HUES48 (cell line): ENCODE measurements at regions not wholly inside any gene's neighbourhood (a gene's known extent, or its start where the extent isn't known, plus 50 kb on each side); places are given as distances from the start of the nearest gene placed in this dataset.

Experiments
- H3K27ac ChIP-seq: one replicate; pipeline ENCODE4 v1.7.0; 2013; ENCODE audit warnings: low read depth, low read length, inconsistent platforms
- H3K27me3 ChIP-seq: 2 replicates; pipeline ENCODE4 v1.6.1; 2013; ENCODE audit warnings: mild to moderate bottlenecking, low read length; ENCODE audit not compliant: control insufficient read depth, insufficient read depth
- H3K36me3 ChIP-seq: 2 replicates; pipeline ENCODE4 v1.6.1; 2013; ENCODE audit warnings: low read length; ENCODE audit not compliant: control insufficient read depth, insufficient read depth
- H3K4me1 ChIP-seq: 2 replicates; pipeline ENCODE4 v1.6.1; 2013; ENCODE audit warnings: mild to moderate bottlenecking, low read length; ENCODE audit not compliant: control insufficient read depth, insufficient read depth
- H3K4me3 ChIP-seq: 2 replicates; pipeline ENCODE4 v1.5.1; 2013; ENCODE audit warnings: mild to moderate bottlenecking, low read depth, low read length
- H3K9ac ChIP-seq: 2 replicates; pipeline ENCODE4 v1.6.1; 2013; ENCODE audit warnings: mild to moderate bottlenecking, low read depth, low read length, moderate library complexity
- H3K9me3 ChIP-seq: 2 replicates; pipeline ENCODE4 v1.6.1; 2013; ENCODE audit warnings: low read length; ENCODE audit not compliant: control insufficient read depth, insufficient read depth

- no peaks in the 10 kb centered on the region for H3K9me3 ChIP-seq
- H3K27me3 ChIP-seq: no peaks in the 10 kb centered on the region
- H3K4me1 ChIP-seq: no peaks in the 10 kb centered on the region
- no peak overlapping the region for H3K4me3 ChIP-seq
- no peak overlapping the region for H3K27ac ChIP-seq
- H3K9ac ChIP-seq: no peak overlapping the region
- H3K36me3 ChIP-seq: no peaks in the 10 kb centered on the region
Measured at GRCh38 chr2:149677416-149677815, 89.8 kb upstream of the MMADHC start.

GRCh38 chr2:149670086-149670485 is 82.5 kb upstream of the MMADHC start:
- Histone ChIP-seq H3K4me3 (no peak overlapping the region), H3K9ac (no peak overlapping the region), H3K4me1 (peaks cover 10% of the 10 kb centered on the region; the same call in 1 of the 2 replicates), H3K27me3 (no peaks in the 10 kb centered on the region), H3K9me3 (no peaks in the 10 kb centered on the region), H3K36me3 (no peaks in the 10 kb centered on the region), H3K27ac (no peak overlapping the region)

GRCh38 chr2:149666809-149667320 is 79.3 kb upstream of the MMADHC start:
- H3K36me3 ChIP-seq: no peaks in the 10 kb centered on the region
- peaks cover 10% of the 10 kb centered on the region; the same call in 1 of the 2 replicates for H3K4me1 ChIP-seq
- no peak overlapping the region for H3K4me3 ChIP-seq
- H3K27ac ChIP-seq: no peak overlapping the region
- H3K9ac ChIP-seq: no peak overlapping the region
- no peaks in the 10 kb centered on the region for H3K9me3 ChIP-seq
- no peaks in the 10 kb centered on the region for H3K27me3 ChIP-seq

DNA sequence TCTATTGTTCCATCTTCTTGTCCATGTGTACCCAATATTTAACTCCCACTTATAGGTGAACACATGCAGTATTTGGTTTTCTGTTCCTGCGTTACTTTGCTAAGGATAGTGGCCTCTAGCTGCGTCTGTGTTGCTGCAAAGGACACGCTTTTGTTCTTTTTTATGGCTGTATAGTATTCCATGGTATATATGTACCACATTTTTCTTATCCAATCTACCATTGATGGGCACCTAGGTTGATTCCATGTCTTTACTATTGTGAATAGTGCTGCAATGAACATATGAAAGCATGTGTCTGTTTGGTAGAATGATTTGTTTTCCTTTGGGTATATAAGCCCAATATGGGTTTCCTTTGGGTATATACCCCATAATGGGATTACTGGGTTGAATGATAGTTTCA is 77.3 kb upstream of the MMADHC start:
- Histone ChIP-seq H3K27me3 (no peaks in the 10 kb centered on the region), H3K27ac (no peak overlapping the region), H3K9me3 (no peaks in the 10 kb centered on the region), H3K4me3 (no peak overlapping the region), H3K4me1 (peaks cover 10% of the 10 kb centered on the region; the same call in 1 of the 2 replicates), H3K9ac (no peak overlapping the region), H3K36me3 (no peaks in the 10 kb centered on the region)

DNA sequence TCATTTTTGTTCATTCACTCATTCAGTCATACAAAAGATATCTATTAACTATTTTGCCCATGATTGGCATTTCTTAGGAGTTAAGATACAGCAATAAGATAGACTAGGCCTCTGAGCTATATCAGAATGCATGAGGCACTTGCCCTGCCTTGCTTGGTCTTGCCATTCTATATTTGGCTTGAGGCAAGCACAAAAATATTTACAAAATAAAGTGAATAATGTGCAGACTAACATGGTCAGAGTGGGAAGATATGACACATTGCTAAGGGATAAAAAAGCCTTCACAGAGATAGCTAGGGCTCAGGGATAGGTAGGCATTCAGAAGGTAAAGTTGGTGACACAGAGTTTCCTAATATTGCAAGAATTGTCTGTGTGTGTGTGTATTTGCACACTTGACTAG is 75.0 kb upstream of the MMADHC start:
- peaks cover 9% of the 10 kb centered on the region; the same call in 1 of the 2 replicates for H3K4me1 ChIP-seq
- no peak overlapping the region for H3K4me3 ChIP-seq
- H3K36me3 ChIP-seq: no peaks in the 10 kb centered on the region
- H3K9ac ChIP-seq: no peak overlapping the region
- H3K27ac ChIP-seq: no peak overlapping the region
- no peaks in the 10 kb centered on the region for H3K9me3 ChIP-seq
- H3K27me3 ChIP-seq: no peaks in the 10 kb centered on the region

DNA sequence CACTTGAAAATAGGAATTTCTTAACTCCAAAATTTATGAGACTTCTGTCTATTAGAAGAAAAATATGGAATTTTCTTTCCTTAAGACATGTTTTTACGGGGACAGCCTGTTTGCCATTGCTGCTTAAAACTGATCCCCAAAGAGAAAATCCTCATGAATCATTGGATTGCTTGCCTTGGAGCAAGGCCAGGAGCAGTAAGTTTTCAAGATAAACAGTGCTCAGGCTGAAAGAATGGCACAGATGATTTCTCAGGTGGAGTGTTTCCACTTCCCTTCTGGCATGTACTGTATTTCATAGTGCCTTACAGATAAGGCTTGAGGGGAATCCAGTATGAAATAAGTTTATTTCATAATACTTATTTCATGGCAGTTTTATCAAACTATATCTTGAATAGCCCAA is 74.3 kb upstream of the MMADHC start:
- Histone ChIP-seq H3K27me3 (no peaks in the 10 kb centered on the region), H3K4me3 (no peak overlapping the region), H3K9ac (no peak overlapping the region), H3K4me1 (0 out of 2 replicates have a peak, but pooled peaks cover 2% of the 10 kb centered on the region), H3K27ac (no peak overlapping the region), H3K9me3 (no peaks in the 10 kb centered on the region), H3K36me3 (no peaks in the 10 kb centered on the region)

DNA sequence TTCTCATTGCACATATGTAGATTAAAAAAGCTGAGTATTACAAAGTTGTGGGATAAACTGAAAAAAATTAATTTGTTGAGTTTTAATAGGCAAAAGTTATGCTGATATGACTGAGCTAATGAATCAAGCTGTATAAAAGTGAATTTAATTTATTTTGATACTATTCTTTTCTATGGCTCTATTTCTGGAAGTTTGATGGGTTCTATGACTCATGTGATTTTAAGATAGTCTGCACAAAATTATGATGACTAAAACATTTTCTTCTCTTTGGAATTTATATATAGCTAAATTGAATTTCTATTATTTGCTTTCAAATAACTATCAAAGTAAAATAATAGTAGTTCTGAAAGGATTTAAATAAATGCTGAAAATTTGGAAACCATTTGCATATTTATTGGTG is 71.0 kb upstream of the MMADHC start:
- Histone ChIP-seq H3K4me3 (no peak overlapping the region), H3K9me3 (no peaks in the 10 kb centered on the region), H3K4me1 (no peaks in the 10 kb centered on the region), H3K9ac (no peak overlapping the region), H3K36me3 (no peaks in the 10 kb centered on the region), H3K27me3 (no peaks in the 10 kb centered on the region), H3K27ac (no peak overlapping the region)

GRCh38 chr2:149657401-149658040 is 69.9 kb upstream of the MMADHC start:
- Histone ChIP-seq H3K9ac (no peak overlapping the region), H3K27ac (no peak overlapping the region), H3K9me3 (no peaks in the 10 kb centered on the region)

GRCh38 chr2:149656996-149657395 is 69.4 kb upstream of the MMADHC start:
- Histone ChIP-seq H3K9me3 (no peaks in the 10 kb centered on the region), H3K9ac (no peak overlapping the region), H3K36me3 (no peaks in the 10 kb centered on the region), H3K27me3 (no peaks in the 10 kb centered on the region), H3K4me3 (no peak overlapping the region), H3K4me1 (no peaks in the 10 kb centered on the region), H3K27ac (no peak overlapping the region)

More at GRCh38 chr2:149657401-149658040, 69.9 kb upstream of the MMADHC start:
- no peaks in the 10 kb centered on the region for H3K27me3 ChIP-seq
- no peaks in the 10 kb centered on the region for H3K4me1 ChIP-seq
- H3K36me3 ChIP-seq: no peaks in the 10 kb centered on the region
- H3K4me3 ChIP-seq: no peak overlapping the region

GRCh38 chr2:149653831-149654445 is 66.4 kb upstream of the MMADHC start:
- Histone ChIP-seq H3K36me3 (no peaks in the 10 kb centered on the region), H3K4me1 (no peaks in the 10 kb centered on the region), H3K4me3 (no peak overlapping the region), H3K9ac (no peak overlapping the region), H3K27ac (no peak overlapping the region), H3K9me3 (no peaks in the 10 kb centered on the region), H3K27me3 (no peaks in the 10 kb centered on the region)

DNA sequence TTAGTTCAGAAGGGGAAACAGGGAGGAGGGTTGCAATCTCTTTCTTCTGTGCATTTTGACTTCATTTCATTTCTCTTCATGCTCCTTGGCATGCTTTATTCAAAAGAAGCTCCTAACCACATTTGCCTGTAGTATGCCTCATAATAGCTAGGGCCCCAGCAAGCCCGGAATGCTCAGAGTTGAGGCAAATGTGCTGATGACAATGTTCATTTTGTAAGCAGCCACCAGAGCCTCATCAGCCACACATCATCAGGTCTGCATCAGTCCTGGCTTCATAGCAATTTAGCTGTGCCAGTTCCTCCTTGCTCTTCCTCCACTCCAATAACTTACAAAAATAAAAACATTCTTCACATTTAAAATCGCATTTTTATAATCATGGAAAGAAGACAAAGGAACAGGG is 65.4 kb upstream of the MMADHC start:
- no peaks in the 10 kb centered on the region for H3K36me3 ChIP-seq
- H3K27ac ChIP-seq: no peak overlapping the region
- H3K9me3 ChIP-seq: no peaks in the 10 kb centered on the region
- H3K4me3 ChIP-seq: no peak overlapping the region
- H3K27me3 ChIP-seq: no peaks in the 10 kb centered on the region
- no peaks in the 10 kb centered on the region for H3K4me1 ChIP-seq
- no peak overlapping the region for H3K9ac ChIP-seq
